ENCODE measurements at regions not wholly inside any gene's neighbourhood (a gene's known extent, or its start where the extent isn't known, plus 50 kb on each side); places are given as distances from the start of the nearest gene placed in this dataset.

GRCh38 chrX:102042372-102043325, 82.8 kb upstream of the TCEAL2 start:
- Mint-ChIP-seq H3K9me3 (ENCODE audit: unreplicated experiment) (peaks cover 27% of the 10 kb centered on the region), H3K27ac (ENCODE audit: unreplicated experiment) (no peak overlapping the region), H3K36me3 (ENCODE audit: unreplicated experiment) (no peaks in the 10 kb centered on the region), H3K27me3 (ENCODE audit: unreplicated experiment) (no peaks in the 10 kb centered on the region), H3K4me1 (ENCODE audit: unreplicated experiment) (no peaks in the 10 kb centered on the region), H3K4me3 (ENCODE audit: unreplicated experiment) (no peak overlapping the region)
- peak; percentile 68 for DNase-seq (ENCODE audit: extremely low spot score, unreplicated experiment)
- TF ChIP-seq CTCF (IDR thresholded peaks at IDR 0.05): no peak

- Mint-ChIP-seq H3K4me1 (ENCODE audit: unreplicated experiment) (no peaks in the 10 kb centered on the region), H3K4me3 (ENCODE audit: unreplicated experiment) (no peak overlapping the region), H3K36me3 (ENCODE audit: unreplicated experiment) (no peaks in the 10 kb centered on the region), H3K9me3 (ENCODE audit: unreplicated experiment) (peaks cover 38% of the 10 kb centered on the region), H3K27ac (ENCODE audit: unreplicated experiment) (no peak overlapping the region), H3K27me3 (ENCODE audit: unreplicated experiment) (no peaks in the 10 kb centered on the region)
- no peak for TF ChIP-seq CTCF (IDR thresholded peaks at IDR 0.05)
- DNase-seq (ENCODE audit: extremely low spot score, unreplicated experiment): peak; percentile 69
Measured at GRCh38 chrX:102029026-102029425, 96.5 kb upstream of the TCEAL2 start.

- DNase-seq (ENCODE audit: extremely low spot score, unreplicated experiment): no peak
- H3K9me3 Mint-ChIP-seq (ENCODE audit: unreplicated experiment): peaks cover 25% of the 10 kb centered on the region
- no peaks in the 10 kb centered on the region for H3K27me3 Mint-ChIP-seq (ENCODE audit: unreplicated experiment)
- H3K36me3 Mint-ChIP-seq (ENCODE audit: unreplicated experiment): no peaks in the 10 kb centered on the region
- no peak overlapping the region for H3K27ac Mint-ChIP-seq (ENCODE audit: unreplicated experiment)
- no peaks in the 10 kb centered on the region for H3K4me1 Mint-ChIP-seq (ENCODE audit: unreplicated experiment)
- H3K4me3 Mint-ChIP-seq (ENCODE audit: unreplicated experiment): no peak overlapping the region
- no peak for TF ChIP-seq CTCF (IDR thresholded peaks at IDR 0.05)
Measured at GRCh38 chrX:102018208-102018607, 86.4 kb upstream of the ZMAT1 start.

GRCh38 chrX:102008901-102009300, 77.1 kb upstream of the ZMAT1 start:
- Mint-ChIP-seq H3K27me3 (ENCODE audit: unreplicated experiment) (peaks cover 2% of the 10 kb centered on the region), H3K9me3 (ENCODE audit: unreplicated experiment) (peaks cover 8% of the 10 kb centered on the region), H3K27ac (ENCODE audit: unreplicated experiment) (no peak overlapping the region), H3K4me3 (ENCODE audit: unreplicated experiment) (no peak overlapping the region), H3K36me3 (ENCODE audit: unreplicated experiment) (no peaks in the 10 kb centered on the region), H3K4me1 (ENCODE audit: unreplicated experiment) (no peaks in the 10 kb centered on the region)
- DNase-seq (ENCODE audit: extremely low spot score, unreplicated experiment): no peak
- TF ChIP-seq CTCF (IDR thresholded peaks at IDR 0.05): no peak

- Mint-ChIP-seq H3K9me3 (ENCODE audit: unreplicated experiment) (peaks cover 29% of the 10 kb centered on the region), H3K27me3 (ENCODE audit: unreplicated experiment) (no peaks in the 10 kb centered on the region), H3K4me1 (ENCODE audit: unreplicated experiment) (peaks cover 6% of the 10 kb centered on the region), H3K27ac (ENCODE audit: unreplicated experiment) (no peak overlapping the region), H3K36me3 (ENCODE audit: unreplicated experiment) (no peaks in the 10 kb centered on the region), H3K4me3 (ENCODE audit: unreplicated experiment) (no peak overlapping the region)
- no peak for DNase-seq (ENCODE audit: extremely low spot score, unreplicated experiment)
- TF ChIP-seq CTCF (IDR thresholded peaks at IDR 0.05): no peak
Measured at GRCh38 chrX:101999644-102000539, 68.1 kb upstream of the ZMAT1 start.

All from osteocyte (in vitro differentiated cells).